GM21381 (cell line): ENCODE measurements at regions not wholly inside any gene's neighbourhood (a gene's known extent, or its start where the extent isn't known, plus 50 kb on each side); places are given as distances from the start of the nearest gene placed in this dataset.

Experiments
- ATAC-seq: cut with Tn5 transposase; IDR thresholded peaks from one replicate; pipeline ENCODE4 v1.9.1; 2021; ENCODE audit warnings: mild to moderate bottlenecking, moderate library complexity; ENCODE audit not compliant: unreplicated experiment

GRCh38 chr14:100673085-100673806 is 53.4 kb upstream of the DLK1 start:
- no peak for ATAC-seq

- ATAC-seq: no peak
Observed at GRCh38 chr14:100673807-100674154, 52.9 kb upstream of the DLK1 start.

GRCh38 chr14:100674428-100674827 is 52.3 kb upstream of the DLK1 start:
- no peak for ATAC-seq

- no peak for ATAC-seq
Observed at GRCh38 chr14:100674897-100675619, 51.6 kb upstream of the DLK1 start.

GRCh38 chr14:100675699-100676684 is 50.7 kb upstream of the DLK1 start:
- ATAC-seq: no peak
